GM12891 (cell line): ENCODE measurements at regions not wholly inside any gene's neighbourhood (a gene's known extent, or its start where the extent isn't known, plus 50 kb on each side); places are given as distances from the start of the nearest gene placed in this dataset.

Experiments used
- POLR2A ChIP-seq: IDR thresholded peaks from 2 replicates; pipeline ENCODE4 v1.6.1; 2011; ENCODE audit warnings: low read depth, low read length, control low read depth
- POLR2AphosphoS5 ChIP-seq: IDR thresholded peaks from 2 replicates; pipeline ENCODE4 v1.6.1; 2011; ENCODE audit warnings: low read depth, low read length, control low read depth
- SPI1 ChIP-seq: IDR thresholded peaks from 2 replicates; pipeline ENCODE4 v1.6.1; 2011; ENCODE audit warnings: low read depth, low read length, control low read depth
- TAF1 ChIP-seq: IDR thresholded peaks from 2 replicates; pipeline ENCODE4 v1.6.1; 2011; ENCODE audit warnings: low read depth, low read length, control low read depth

GRCh38 chr12:65616022-65616421 is 208.3 kb upstream of the HMGA2 start:
- no peak for TF ChIP-seq TAF1
- no peak for TF ChIP-seq SPI1
- TF ChIP-seq POLR2AphosphoS5: no peak
- TF ChIP-seq POLR2A: no peak
